MG63 (cell line): ENCODE measurements at regions not wholly inside any gene's neighbourhood (a gene's known extent, or its start where the extent isn't known, plus 50 kb on each side); places are given as distances from the start of the nearest gene placed in this dataset.
"Not testable (repeated sequence)": the region's sequence is repeated elsewhere in the genome, so short reads cannot be mapped to it uniquely, and the experiment has no call there.

Source experiments
- DNase-seq: peaks from one replicate; pipeline ENCODE4 v3.0.0-alpha.2; 2020
- H3K27me3 ChIP-seq: fragments of 250-450 bp; sonication (Bioruptor Pico); 2 replicates; pipeline ENCODE4 v1.5.1; 2020; ENCODE audit warnings: mild to moderate bottlenecking, moderate library complexity
- H3K36me3 ChIP-seq: fragments of 250-450 bp; sonication (Bioruptor Pico); 2 replicates; pipeline ENCODE4 v1.5.1; 2020; ENCODE audit warnings: mild to moderate bottlenecking, moderate library complexity
- H3K4me3 ChIP-seq: fragments of 250-450 bp; sonication (Bioruptor Pico); 2 replicates; pipeline ENCODE4 v1.5.1; 2020; ENCODE audit warnings: mild to moderate bottlenecking, moderate library complexity
- H3K9me3 ChIP-seq: fragments of 250-450 bp; sonication (Bioruptor Pico); 2 replicates; pipeline ENCODE4 v1.5.1; 2020; ENCODE audit warnings: mild to moderate bottlenecking, moderate library complexity

- no peak for DNase-seq
- H3K4me3 ChIP-seq, result no peak overlapping the region
Measured at GRCh38 chr3:150333477-150333876, 74.6 kb upstream of the TSC22D2 start.

GRCh38 chr3:150331978-150332568 is 76.0 kb upstream of the TSC22D2 start:
- Histone ChIP-seq H3K27me3 (no peaks in the 10 kb centered on the region), H3K4me3 (no peak overlapping the region), H3K36me3 (no peaks in the 10 kb centered on the region), H3K9me3 (no peaks in the 10 kb centered on the region)
- no peak for DNase-seq

More at GRCh38 chr3:150333477-150333876, 74.6 kb upstream of the TSC22D2 start:
- Histone ChIP-seq H3K27me3 (no peaks in the 10 kb centered on the region), H3K36me3 (no peaks in the 10 kb centered on the region), H3K9me3 (no peaks in the 10 kb centered on the region)

GRCh38 chr3:150330872-150331271 is 77.2 kb upstream of the TSC22D2 start:
- no peak for DNase-seq
- H3K4me3 ChIP-seq, result no peak overlapping the region

GRCh38 chr3:150330174-150330573 is 77.9 kb upstream of the TSC22D2 start:
- Histone ChIP-seq H3K36me3 (no peaks in the 10 kb centered on the region), H3K9me3 (no peaks in the 10 kb centered on the region), H3K27me3 (no peaks in the 10 kb centered on the region), H3K4me3 (no peak overlapping the region)
- DNase-seq, result no peak

More at GRCh38 chr3:150330872-150331271, 77.2 kb upstream of the TSC22D2 start:
- no peaks in the 10 kb centered on the region for H3K36me3 ChIP-seq
- H3K9me3 ChIP-seq, result no peaks in the 10 kb centered on the region
- H3K27me3 ChIP-seq, result no peaks in the 10 kb centered on the region

- Histone ChIP-seq H3K27me3 (no peaks in the 10 kb centered on the region), H3K9me3 (no peaks in the 10 kb centered on the region), H3K36me3 (no peaks in the 10 kb centered on the region), H3K4me3 (no peak overlapping the region)
- DNase-seq, result no peak
Measured at GRCh38 chr3:150329408-150329807, 78.7 kb upstream of the TSC22D2 start.

- Histone ChIP-seq H3K36me3 (no peaks in the 10 kb centered on the region), H3K4me3 (no peak overlapping the region), H3K27me3 (no peaks in the 10 kb centered on the region), H3K9me3 (no peaks in the 10 kb centered on the region)
- DNase-seq, result no peak
Measured at GRCh38 chr3:150328654-150329040, 79.5 kb upstream of the TSC22D2 start.

- H3K4me3 ChIP-seq, result no peak overlapping the region
- DNase-seq, result no peak
- no peaks in the 10 kb centered on the region for H3K9me3 ChIP-seq
- no peaks in the 10 kb centered on the region for H3K36me3 ChIP-seq
- no peaks in the 10 kb centered on the region for H3K27me3 ChIP-seq
Measured at GRCh38 chr3:150327678-150328653, 80.1 kb upstream of the TSC22D2 start.

- Histone ChIP-seq H3K36me3 (no peaks in the 10 kb centered on the region), H3K4me3 (no peak overlapping the region), H3K27me3 (no peaks in the 10 kb centered on the region), H3K9me3 (no peaks in the 10 kb centered on the region)
- no peak for DNase-seq
Measured at GRCh38 chr3:150324788-150325187, 83.3 kb upstream of the TSC22D2 start.

- H3K27me3 ChIP-seq, result no peaks in the 10 kb centered on the region
- H3K9me3 ChIP-seq, result no peaks in the 10 kb centered on the region
- no peak overlapping the region for H3K4me3 ChIP-seq
- no peak for DNase-seq
- no peaks in the 10 kb centered on the region for H3K36me3 ChIP-seq
Measured at GRCh38 chr3:150324245-150324644, 83.9 kb upstream of the TSC22D2 start.

- H3K9me3 ChIP-seq, result no peaks in the 10 kb centered on the region
- no peak overlapping the region for H3K4me3 ChIP-seq
- no peak for DNase-seq
- H3K36me3 ChIP-seq, result no peaks in the 10 kb centered on the region
- H3K27me3 ChIP-seq, result no peaks in the 10 kb centered on the region
Measured at GRCh38 chr3:150323770-150324169, 84.3 kb upstream of the TSC22D2 start.

GRCh38 chr3:150323091-150323490 is 85.0 kb upstream of the TSC22D2 start:
- H3K9me3 ChIP-seq, H3K4me3 ChIP-seq, H3K27me3 ChIP-seq, DNase-seq, H3K36me3 ChIP-seq: not testable (repeated sequence)

GRCh38 chr3:150320971-150321370 is 87.1 kb upstream of the TSC22D2 start:
- not testable (repeated sequence) for H3K27me3 ChIP-seq, H3K36me3 ChIP-seq, H3K4me3 ChIP-seq, DNase-seq, H3K9me3 ChIP-seq

GRCh38 chr3:150319900-150320299 is 88.2 kb upstream of the TSC22D2 start:
- Histone ChIP-seq H3K36me3 (no peaks in the 10 kb centered on the region), H3K27me3 (no peaks in the 10 kb centered on the region), H3K9me3 (no peaks in the 10 kb centered on the region), H3K4me3 (no peak overlapping the region)
- peak; percentile 65 for DNase-seq

GRCh38 chr3:150317469-150317868 is 90.6 kb upstream of the TSC22D2 start:
- Histone ChIP-seq H3K27me3 (no peaks in the 10 kb centered on the region), H3K4me3 (no peak overlapping the region), H3K36me3 (no peaks in the 10 kb centered on the region), H3K9me3 (no peaks in the 10 kb centered on the region)
- DNase-seq, result no peak

- H3K9me3 ChIP-seq, result peaks cover 3% of the 10 kb centered on the region; the same call in 1 of the 2 replicates
- no peak for DNase-seq
- H3K4me3 ChIP-seq, result no peak overlapping the region
- H3K27me3 ChIP-seq, result no peaks in the 10 kb centered on the region
- H3K36me3 ChIP-seq, result no peaks in the 10 kb centered on the region
Measured at GRCh38 chr3:150315721-150316120, 92.4 kb upstream of the TSC22D2 start.

GRCh38 chr3:150314248-150315004 is 93.7 kb upstream of the TSC22D2 start:
- Histone ChIP-seq H3K36me3 (no peaks in the 10 kb centered on the region), H3K9me3 (peaks cover 10% of the 10 kb centered on the region), H3K4me3 (no peak overlapping the region), H3K27me3 (no peaks in the 10 kb centered on the region)
- DNase-seq, result no peak

GRCh38 chr3:150312018-150312657 is 96.0 kb upstream of the TSC22D2 start:
- Histone ChIP-seq H3K36me3 (no peaks in the 10 kb centered on the region; the same call in 1 of the 2 replicates), H3K9me3 (peaks cover 10% of the 10 kb centered on the region), H3K27me3 (no peaks in the 10 kb centered on the region), H3K4me3 (no peak overlapping the region)
- DNase-seq, result no peak
